SJSA1 (cell line): ENCODE measurements at regions not wholly inside any gene's neighbourhood (a gene's known extent, or its start where the extent isn't known, plus 50 kb on each side); places are given as distances from the start of the nearest gene placed in this dataset.
"Not testable (repeated sequence)": the region's sequence is repeated elsewhere in the genome, so short reads cannot be mapped to it uniquely, and the experiment has no call there.

Source experiments
- DNase-seq, 2 experiments: peaks; one replicate each; pipeline ENCODE4 v3.0.0-alpha.2; 2015 to 2020; ENCODE audit warnings: low spot score in 2 of 2, low read depth in 1 of 2
- H3K27ac ChIP-seq: fragments of 250-450 bp; sonication (Bioruptor Pico); 2 replicates; pipeline ENCODE4 v1.5.1; 2020; ENCODE audit warnings: mild to moderate bottlenecking, moderate library complexity
- H3K27me3 ChIP-seq: fragments of 250-450 bp; sonication (Bioruptor Pico); replicated peaks from 2 replicates; pipeline ENCODE4 v1.5.1; 2020; ENCODE audit warnings: mild to moderate bottlenecking, moderate library complexity
- H3K36me3 ChIP-seq: fragments of 250-450 bp; sonication (Bioruptor Pico); 2 replicates; pipeline ENCODE4 v1.5.1; 2020; ENCODE audit warnings: mild to moderate bottlenecking
- H3K4me1 ChIP-seq: fragments of 250-450 bp; sonication (Bioruptor Pico); replicated peaks from 2 replicates; pipeline ENCODE4 v1.6.1; 2021; ENCODE audit warnings: mild to moderate bottlenecking
- H3K4me3 ChIP-seq: fragments of 250-450 bp; sonication (Bioruptor Pico); 2 replicates; pipeline ENCODE4 v1.5.1; 2020; ENCODE audit warnings: mild to moderate bottlenecking
- H3K9me3 ChIP-seq: fragments of 250-450 bp; sonication (Bioruptor Pico); replicated peaks from 2 replicates; pipeline ENCODE4 v1.5.1; 2020; ENCODE audit warnings: mild to moderate bottlenecking

DNA sequence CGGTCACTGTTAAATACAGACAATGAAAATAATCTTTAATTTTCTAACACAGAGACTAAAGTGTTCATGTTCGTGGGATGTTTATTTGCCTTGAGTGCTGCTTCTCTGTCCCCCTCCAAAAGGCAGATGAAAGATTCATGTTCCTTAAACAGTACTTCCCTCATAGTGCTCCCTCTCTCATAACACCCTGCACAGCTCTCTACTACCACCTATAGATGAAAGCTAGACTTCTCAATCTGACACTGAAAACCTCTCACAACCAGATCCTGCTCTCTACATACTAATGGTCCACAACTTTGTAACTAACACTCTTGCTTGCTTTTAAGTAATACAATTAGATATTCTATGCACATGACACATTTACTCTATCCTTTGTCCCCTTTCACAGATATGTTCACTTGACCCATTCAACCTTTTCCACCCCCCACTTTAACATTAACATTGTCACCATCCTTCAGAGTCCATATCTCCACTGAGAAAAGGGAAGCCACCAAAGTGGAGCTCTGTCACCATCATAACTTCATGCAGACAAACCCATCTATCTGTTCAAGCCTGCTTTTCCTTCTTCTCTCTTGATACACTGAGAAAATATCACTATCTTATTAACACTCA is 266.4 kb upstream of the USP15 start:
- Histone ChIP-seq H3K36me3 (no peaks in the 10 kb centered on the region), H3K27me3 (no peaks in the 10 kb centered on the region), H3K4me1 (no peaks in the 10 kb centered on the region), H3K4me3 (no peak overlapping the region), H3K27ac (no peak overlapping the region), H3K9me3 (no peaks in the 10 kb centered on the region)
- DNase-seq, result no peak

DNA sequence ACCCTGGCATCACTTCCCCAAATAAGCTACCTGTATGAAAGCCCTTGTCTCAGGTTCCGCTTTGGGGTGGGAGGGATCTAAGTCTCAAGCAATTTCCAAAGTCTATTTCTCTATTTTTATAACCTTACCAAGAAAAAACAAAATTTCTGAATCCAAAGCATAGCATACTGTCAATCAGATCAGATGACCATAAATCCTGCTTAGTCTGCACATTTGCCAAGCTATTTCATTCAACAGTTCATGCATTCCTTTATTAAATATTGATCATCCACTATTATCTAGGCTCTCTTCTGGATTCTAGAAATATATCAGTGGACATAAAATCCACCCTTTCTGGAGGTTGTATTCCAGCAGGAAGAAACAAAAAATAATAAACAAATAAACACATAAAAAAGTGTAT is 263.5 kb upstream of the USP15 start:
- Histone ChIP-seq H3K4me3 (no peak overlapping the region), H3K9me3 (no peaks in the 10 kb centered on the region), H3K27me3 (no peaks in the 10 kb centered on the region), H3K27ac (no peak overlapping the region), H3K4me1 (no peaks in the 10 kb centered on the region), H3K36me3 (no peaks in the 10 kb centered on the region)
- DNase-seq, result no peak

DNA sequence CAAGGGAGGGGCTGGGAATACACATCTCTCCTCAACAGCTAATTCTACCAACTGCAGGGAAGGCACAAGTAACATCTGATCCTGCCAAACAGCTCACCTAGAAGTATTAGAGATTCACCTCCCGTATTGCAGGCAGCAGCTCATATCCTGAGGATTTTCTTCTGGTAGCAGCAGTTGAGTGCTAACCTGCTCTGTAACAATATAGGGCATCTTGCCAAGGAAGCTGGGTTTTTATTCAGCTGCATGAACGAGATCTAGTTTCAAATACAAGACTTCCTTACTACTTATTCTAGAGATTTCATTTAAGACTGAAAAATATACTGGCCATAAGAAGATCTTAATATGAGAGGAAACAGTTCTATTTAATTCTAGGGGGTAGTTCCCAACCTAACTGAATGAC is 261.4 kb upstream of the USP15 start:
- no peaks in the 10 kb centered on the region for H3K36me3 ChIP-seq
- H3K27ac ChIP-seq, result no peak overlapping the region
- no peak overlapping the region for H3K4me3 ChIP-seq
- DNase-seq, result no peak
- no peaks in the 10 kb centered on the region for H3K9me3 ChIP-seq
- H3K27me3 ChIP-seq, result no peaks in the 10 kb centered on the region
- no peaks in the 10 kb centered on the region for H3K4me1 ChIP-seq

DNA sequence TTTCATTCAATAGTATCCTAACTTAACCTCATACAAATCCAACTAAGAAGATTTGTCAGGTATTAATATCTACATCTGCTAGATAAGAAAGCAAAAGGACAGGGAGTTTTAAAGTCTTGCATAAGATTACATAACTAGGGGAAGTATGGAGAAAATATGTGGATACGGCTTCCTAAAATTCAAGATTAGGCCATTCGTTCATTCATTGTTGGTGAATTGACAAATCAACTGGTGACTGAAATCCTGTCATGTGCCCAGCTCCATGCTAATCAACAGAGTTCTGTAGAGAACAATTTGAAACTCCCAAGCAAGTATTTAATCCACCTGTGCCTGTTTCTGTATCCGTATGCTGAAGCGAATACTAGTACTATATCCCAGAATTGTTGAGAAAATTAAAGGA is 260.9 kb upstream of the USP15 start:
- H3K36me3 ChIP-seq, result no peaks in the 10 kb centered on the region
- no peaks in the 10 kb centered on the region for H3K9me3 ChIP-seq
- no peaks in the 10 kb centered on the region for H3K4me1 ChIP-seq
- H3K27me3 ChIP-seq, result no peaks in the 10 kb centered on the region
- no peak overlapping the region for H3K4me3 ChIP-seq
- H3K27ac ChIP-seq, result no peak overlapping the region
- no peak for DNase-seq

DNA sequence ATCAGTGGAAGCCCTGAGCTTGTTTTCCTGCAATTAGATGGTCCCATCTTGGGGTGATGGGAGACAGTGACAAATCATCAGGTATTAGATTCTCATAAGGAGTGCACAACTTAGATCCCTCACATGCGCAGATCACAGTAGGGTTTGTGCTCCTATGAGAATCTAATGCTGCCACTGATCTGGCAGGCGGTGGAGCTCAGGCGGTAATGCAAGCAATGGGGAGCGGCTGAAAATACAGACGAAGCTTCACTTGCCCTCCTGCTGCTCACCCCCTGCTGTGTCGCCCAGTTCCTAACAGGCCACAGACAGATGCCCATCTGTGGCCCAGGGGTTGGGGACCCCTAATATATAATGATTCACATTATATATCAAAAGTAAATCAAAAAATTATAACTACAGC is 258.8 kb upstream of the USP15 start:
- Histone ChIP-seq H3K36me3 (no peaks in the 10 kb centered on the region), H3K9me3 (no peaks in the 10 kb centered on the region), H3K27ac (no peak overlapping the region), H3K27me3 (no peaks in the 10 kb centered on the region), H3K4me1 (no peaks in the 10 kb centered on the region), H3K4me3 (no peak overlapping the region)
- no peak for DNase-seq

DNA sequence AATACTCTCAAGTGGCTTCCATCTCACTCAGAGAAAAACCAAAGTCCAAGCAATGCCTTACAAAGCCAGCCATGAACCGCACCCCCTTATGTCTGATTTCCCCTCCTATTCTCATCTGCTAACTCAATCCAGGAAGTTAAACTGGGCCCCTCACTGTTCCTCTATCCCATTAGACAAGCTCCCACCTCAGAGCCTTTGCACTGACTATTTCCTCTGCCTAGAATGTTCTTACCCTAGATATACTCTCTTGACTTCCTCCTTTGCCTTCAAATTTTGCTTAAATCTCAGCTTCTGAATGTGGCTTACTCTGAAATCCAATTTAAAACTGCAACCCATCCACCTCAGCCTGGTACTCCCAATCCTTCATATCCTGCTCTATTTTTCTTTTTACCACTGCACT is 257.0 kb upstream of the USP15 start:
- H3K4me3 ChIP-seq, result no peak overlapping the region
- no peak overlapping the region for H3K27ac ChIP-seq
- no peaks in the 10 kb centered on the region for H3K4me1 ChIP-seq
- DNase-seq, result no peak
- H3K36me3 ChIP-seq, result no peaks in the 10 kb centered on the region
- no peaks in the 10 kb centered on the region for H3K27me3 ChIP-seq
- no peaks in the 10 kb centered on the region for H3K9me3 ChIP-seq

DNA sequence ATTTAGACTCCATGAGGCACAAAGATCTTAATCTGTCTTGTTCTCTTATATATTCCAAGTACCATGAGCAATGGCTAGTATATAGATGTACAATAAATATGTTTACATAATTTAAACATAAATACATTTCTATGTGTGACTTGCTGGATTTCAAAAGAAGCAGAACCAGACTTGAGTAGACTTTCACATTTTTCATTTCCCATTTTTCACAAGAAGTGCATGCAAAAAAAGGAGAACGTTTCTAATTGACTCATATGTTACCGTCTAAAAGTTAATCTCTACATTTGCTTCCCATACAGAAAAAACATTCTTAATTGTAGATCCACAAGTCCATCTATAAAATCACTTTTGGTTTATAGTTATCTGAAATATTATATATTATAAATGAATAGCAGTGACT is 256.5 kb upstream of the USP15 start:
- Histone ChIP-seq H3K27ac (no peak overlapping the region), H3K36me3 (no peaks in the 10 kb centered on the region), H3K9me3 (no peaks in the 10 kb centered on the region), H3K27me3 (no peaks in the 10 kb centered on the region; the same call in 1 of the 2 replicates), H3K4me3 (no peak overlapping the region), H3K4me1 (no peaks in the 10 kb centered on the region)
- DNase-seq, result no peak

DNA sequence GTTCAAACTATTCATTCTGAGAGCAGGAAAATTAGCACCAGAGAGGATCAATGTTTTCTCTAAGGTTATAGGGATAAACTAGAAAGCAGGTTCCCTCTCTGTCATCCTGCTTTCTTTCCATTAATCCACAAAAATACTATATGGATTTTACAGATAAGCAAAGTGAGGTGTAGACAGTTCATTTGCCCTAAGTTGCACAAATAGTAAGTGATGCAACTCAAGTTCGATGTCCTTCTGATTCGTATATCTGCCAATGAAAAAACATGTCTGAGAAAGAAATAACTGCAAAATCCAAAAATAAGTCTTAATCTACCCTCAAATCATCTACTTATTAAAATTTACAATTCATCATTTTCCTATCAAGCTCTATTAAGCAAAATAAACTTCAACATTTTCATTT is 254.6 kb upstream of the USP15 start:
- no peak for DNase-seq
- no peaks in the 10 kb centered on the region for H3K9me3 ChIP-seq

DNA sequence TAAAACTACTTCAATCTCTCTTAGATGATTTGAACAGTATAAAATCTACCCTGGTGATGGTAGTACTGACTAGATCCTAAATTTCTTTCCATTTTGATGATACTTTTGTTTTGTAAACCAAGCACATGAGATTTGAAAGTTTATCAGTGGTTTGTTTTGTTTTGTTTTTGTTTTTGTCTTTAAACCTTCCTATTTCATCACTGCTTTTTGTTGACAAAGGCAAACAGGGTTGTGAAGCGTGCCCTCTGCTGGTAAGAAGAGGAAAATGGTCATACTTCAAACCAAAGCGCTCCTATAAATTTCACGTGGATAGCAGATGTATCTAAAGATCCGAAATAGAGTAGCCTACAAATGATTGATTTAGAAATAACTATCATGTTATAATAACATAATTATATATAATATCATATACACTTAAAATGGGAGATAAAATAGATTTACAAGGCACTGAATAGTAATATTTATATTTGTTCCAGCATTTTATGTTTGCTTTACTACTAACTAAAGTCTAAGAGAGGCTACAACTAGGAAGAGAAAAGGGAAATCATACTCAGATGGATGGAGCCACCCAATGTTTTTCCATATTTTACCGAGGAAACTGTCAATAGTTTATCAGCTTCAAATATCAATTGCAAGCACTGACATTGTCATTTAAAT is 254.0 kb upstream of the USP15 start:
- no peaks in the 10 kb centered on the region for H3K4me1 ChIP-seq
- no peak overlapping the region for H3K27ac ChIP-seq
- no peak for DNase-seq
- no peaks in the 10 kb centered on the region for H3K36me3 ChIP-seq
- no peak overlapping the region for H3K4me3 ChIP-seq
- no peaks in the 10 kb centered on the region; the same call in 1 of the 2 replicates for H3K27me3 ChIP-seq
- H3K9me3 ChIP-seq, result no peaks in the 10 kb centered on the region

More for the DNA sequence above, 254.6 kb upstream of the USP15 start:
- no peaks in the 10 kb centered on the region for H3K36me3 ChIP-seq
- H3K27me3 ChIP-seq, result no peaks in the 10 kb centered on the region; the same call in 1 of the 2 replicates
- H3K4me1 ChIP-seq, result no peaks in the 10 kb centered on the region
- H3K27ac ChIP-seq, result no peak overlapping the region
- H3K4me3 ChIP-seq, result no peak overlapping the region

DNA sequence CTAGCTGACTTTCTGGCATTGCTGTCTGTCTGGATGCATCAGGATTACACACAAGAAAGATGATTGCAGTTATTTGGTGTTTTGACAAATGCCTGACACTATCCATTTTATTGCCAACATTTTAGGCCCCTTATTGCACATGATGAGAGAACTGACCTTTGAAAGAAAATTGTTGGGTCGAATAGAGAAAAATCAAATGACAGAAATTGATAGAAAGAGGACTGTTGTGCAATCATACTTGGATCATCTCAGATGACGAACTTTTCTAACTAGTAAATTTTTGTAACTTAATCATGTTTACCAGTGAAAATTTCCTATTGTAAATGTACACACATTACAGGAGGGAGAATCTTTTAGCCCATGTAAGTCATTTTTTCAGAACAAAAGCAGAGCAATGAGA is 251.5 kb upstream of the USP15 start:
- Histone ChIP-seq H3K4me1 (no peaks in the 10 kb centered on the region), H3K36me3 (no peaks in the 10 kb centered on the region), H3K4me3 (no peak overlapping the region), H3K27me3 (no peaks in the 10 kb centered on the region; the same call in 1 of the 2 replicates), H3K9me3 (no peaks in the 10 kb centered on the region), H3K27ac (no peak overlapping the region)
- DNase-seq, result peak in 1 of 2 experiments; percentile 51

DNA sequence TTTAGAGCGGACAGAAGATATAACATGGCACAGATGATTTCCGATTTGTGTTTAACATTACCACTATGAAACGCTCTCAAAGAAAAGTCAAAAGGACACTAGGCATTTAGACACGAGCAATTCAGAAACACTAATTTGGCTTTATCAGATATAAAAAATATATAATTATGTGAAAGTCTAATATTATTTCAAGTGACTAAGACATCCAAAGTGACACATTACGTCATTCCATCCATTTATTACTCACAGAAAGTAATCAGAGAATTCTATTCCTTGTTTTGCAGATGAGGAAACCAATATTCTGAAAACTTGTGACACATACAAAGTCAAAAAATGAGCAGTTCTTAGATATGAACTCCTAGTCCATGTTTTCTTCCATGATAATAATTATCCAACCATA is 250.8 kb upstream of the USP15 start:
- no peaks in the 10 kb centered on the region for H3K9me3 ChIP-seq
- H3K36me3 ChIP-seq, result no peaks in the 10 kb centered on the region
- no peaks in the 10 kb centered on the region for H3K4me1 ChIP-seq
- H3K4me3 ChIP-seq, result no peak overlapping the region
- H3K27ac ChIP-seq, result no peak overlapping the region
- H3K27me3 ChIP-seq, result no peaks in the 10 kb centered on the region; the same call in 1 of the 2 replicates
- DNase-seq, result peak in 1 of 2 experiments; percentile 51

DNA sequence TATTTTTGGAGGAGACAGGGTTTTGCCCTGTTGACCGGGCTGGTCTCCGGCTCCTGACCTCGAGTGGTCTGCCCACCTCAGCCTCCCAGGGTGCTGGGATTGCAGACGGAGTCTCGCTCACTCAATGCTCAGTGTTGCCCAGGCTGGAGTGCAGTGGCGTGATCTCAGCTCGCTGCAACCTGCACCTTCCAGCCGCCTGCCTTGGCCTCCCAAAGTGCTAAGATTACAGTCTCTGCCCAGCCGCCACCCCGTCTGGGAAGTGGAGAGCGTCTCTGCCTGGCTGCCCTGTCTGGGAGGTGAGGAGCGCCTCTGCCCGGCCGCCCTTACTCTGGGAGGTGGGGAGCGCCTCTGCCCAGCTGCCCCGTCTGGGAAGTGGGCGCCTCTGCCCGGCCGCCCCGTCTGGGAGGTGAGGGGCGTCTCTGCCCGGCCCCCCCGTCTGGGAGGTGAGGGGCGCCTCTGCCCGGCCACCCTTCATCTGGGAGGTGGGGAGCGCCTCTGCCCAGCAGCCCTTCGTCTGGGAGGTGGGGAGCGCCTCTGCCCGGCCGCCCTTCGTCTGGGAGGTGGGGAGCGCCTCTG is 249.8 kb upstream of the USP15 start:
- not testable (repeated sequence) for H3K27ac ChIP-seq, H3K9me3 ChIP-seq, H3K36me3 ChIP-seq, H3K27me3 ChIP-seq, H3K4me1 ChIP-seq, H3K4me3 ChIP-seq
- peak; percentile 20 to 85 for DNase-seq

DNA sequence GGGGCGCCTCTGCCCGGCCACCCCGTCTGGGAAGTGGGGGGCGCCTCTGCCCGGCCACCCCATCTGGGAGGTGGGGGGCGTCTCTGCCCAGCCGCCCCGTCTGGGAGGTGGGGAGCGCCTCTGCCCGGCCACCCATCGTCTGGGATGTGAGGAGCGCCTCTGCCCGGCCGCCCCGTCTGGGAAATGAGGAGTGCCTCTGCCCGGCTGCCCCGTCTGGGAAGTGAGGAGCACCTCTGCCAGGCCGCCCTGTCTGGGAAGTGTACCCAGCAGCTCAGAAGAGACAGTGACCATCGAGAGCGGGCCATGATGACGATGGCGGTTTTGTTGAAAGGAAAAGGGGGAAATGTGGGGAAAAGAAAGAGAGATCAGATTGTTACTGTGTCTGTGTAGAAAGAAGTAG is 249.2 kb upstream of the USP15 start:
- not testable (repeated sequence) for H3K4me1 ChIP-seq, H3K36me3 ChIP-seq, H3K4me3 ChIP-seq, H3K9me3 ChIP-seq, H3K27ac ChIP-seq, H3K27me3 ChIP-seq
- peak; percentile 33 to 87 for DNase-seq

DNA sequence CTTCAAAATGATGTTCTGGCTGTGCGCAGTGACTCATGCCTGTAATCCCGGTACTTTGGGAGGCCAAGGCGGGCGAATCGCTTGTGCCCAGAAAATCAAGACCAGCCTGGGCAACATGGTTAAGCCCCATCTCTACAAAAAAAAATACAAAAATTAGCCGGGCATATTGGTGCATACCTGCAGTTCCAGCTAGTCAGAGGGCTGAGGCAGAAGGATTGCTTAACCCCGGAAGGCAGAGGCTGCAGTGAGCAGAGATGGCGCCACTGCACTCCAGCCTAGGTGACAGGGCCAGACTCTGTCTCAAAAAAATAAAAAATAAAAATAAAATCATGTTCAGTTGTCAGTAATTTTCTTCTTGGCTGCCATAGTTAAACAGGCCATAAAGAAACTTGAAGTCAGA is 245.9 kb upstream of the USP15 start:
- H3K36me3 ChIP-seq, result no peaks in the 10 kb centered on the region
- H3K27me3 ChIP-seq, result 0 out of 2 replicates have a peak, but pooled peaks cover 3% of the 10 kb centered on the region
- H3K4me1 ChIP-seq, result no peaks in the 10 kb centered on the region
- peak; percentile 43 to 73 for DNase-seq
- H3K9me3 ChIP-seq, result no peaks in the 10 kb centered on the region
- no peak overlapping the region for H3K4me3 ChIP-seq
- no peak overlapping the region for H3K27ac ChIP-seq
